Transverse colon (tissue), 4 donors: ENCODE measurements at regions not wholly inside any gene's neighbourhood (a gene's known extent, or its start where the extent isn't known, plus 50 kb on each side); places are given as distances from the start of the nearest gene placed in this dataset.
"Not testable (repeated sequence)": the region's sequence is repeated elsewhere in the genome, so short reads cannot be mapped to it uniquely, and the experiment has no call there.

ENCODE experiments used
- DNase-seq: peaks from one replicate; pipeline ENCODE4 v3.0.0-alpha.2; 2019
- H3K27ac ChIP-seq, 4 donors: fragments of 200-600 bp; sonication (generic); 2 replicates each; pipeline ENCODE4 v1.5.1; 2016 to 2018; ENCODE audit warnings: inconsistent platforms in 4 of 4
- H3K27me3 ChIP-seq: fragments of 200-600 bp; sonication (generic); 2 replicates; pipeline ENCODE4 v1.5.1; 2017; ENCODE audit warnings: inconsistent platforms
- H3K36me3 ChIP-seq, 4 donors: fragments of 200-600 bp; sonication (generic); 2 replicates each; pipeline ENCODE4 v1.5.1; 2017 to 2019; ENCODE audit warnings: inconsistent platforms in 4 of 4
- H3K4me1 ChIP-seq, 4 donors: fragments of 200-600 bp; sonication (generic); 2 replicates each; pipeline ENCODE4 v1.5.1; 2017 to 2020; ENCODE audit warnings: inconsistent platforms in 4 of 4
- H3K4me3 ChIP-seq, 4 donors: fragments of 200-600 bp; sonication (generic); 1 replicate in 1 of 4; 2 replicates in 3 of 4; pipeline versions ENCODE4 v1.5.1 to v1.6.1; 2017 to 2019; ENCODE audit warnings: inconsistent platforms in 4 of 4
- H3K9me3 ChIP-seq, 2 donors: fragments of 200-600 bp; sonication (generic); 2 replicates each; pipeline ENCODE4 v1.5.1; 2017 to 2019; ENCODE audit warnings: inconsistent platforms in 2 of 2
- CTCF ChIP-seq, 5 experiments: fragments of 200-600 bp in 3 of 5; fragments of 450-650 bp in 2 of 5; sonication (generic) in 3 of 5; IDR thresholded peaks; 1 replicate in 2 of 5; 2 replicates in 3 of 5; pipeline ENCODE4 v1.5.1; 2016 to 2017; ENCODE audit warnings: antibody characterized with exemption in 5 of 5, inconsistent platforms in 3 of 5, mild to moderate bottlenecking in 2 of 5, moderate library complexity in 1 of 5
- EP300 ChIP-seq: sonication (generic); formaldehyde crosslinking; IDR thresholded peaks from one replicate; pipeline ENCODE4 v1.6.1; 2017; ENCODE audit warnings: antibody characterized with exemption, low read depth
- POLR2A ChIP-seq: fragments of 450-650 bp; IDR thresholded peaks from one replicate; pipeline ENCODE4 v1.6.1; 2016; ENCODE audit warnings: antibody characterized with exemption, mild to moderate bottlenecking, moderate library complexity
- POLR2AphosphoS5 ChIP-seq, 3 donors: sonication (generic); formaldehyde crosslinking; IDR thresholded peaks; one replicate each; pipeline ENCODE4 v1.6.1; 2016; ENCODE audit warnings: antibody characterized with exemption in 3 of 3
- WGBS, 2 donors: methylation state at CpG; one replicate each; pipeline ENCODE4 v1.1.5; 2018; ENCODE audit warnings: low coverage in 1 of 2; 5-methylcytosine and 5-hydroxymethylcytosine counted together
- in situ Hi-C, 4 donors: fragments of 200-750 bp; cut with MboI; loops; one replicate each; pipeline versions ENCODE4 v1.15.0 to v1.15.1; 2017; ENCODE audit warnings: low sequenced_read_pairs in 3 of 4, low pct_ligation_motif_present in 1 of 4, low pct_unique_long_range_greater_than_20kb in 1 of 4
- intact Hi-C: fragments of 100-400 bp; cut with DNase I; formaldehyde crosslinking; loops from one replicate; pipeline ENCODE4 v1.15.1; 2023; ENCODE audit warnings: low total_unique reads

GRCh38 chr6:27743787-27744186 is 168.4 kb downstream of the OR2B2 start:
- no peak overlapping the region for H3K27ac ChIP-seq
- 34 to 73% methylated on average over 2 to 7 of the region's 7 CpGs for WGBS, 2 donors
- TF ChIP-seq POLR2A (no peak), CTCF (IDR thresholded peaks at IDR 0.05) (no peak), POLR2AphosphoS5 (IDR thresholded peaks at IDR 0.05) (no peak), EP300 (no peak)
- H3K4me1 ChIP-seq = no peaks in the 10 kb centered on the region
- no peak for DNase-seq
- no peaks in the 10 kb centered on the region for H3K36me3 ChIP-seq
- in situ Hi-C loops (loop anchor here in 1 of 4 donors (25.0 kb wide), 1 partner anchor 231 kb away; no protein-coding TSS in a partner anchor), intact Hi-C loops (loop anchor here (2.0 kb wide), 1 partner anchor 27 kb away; no protein-coding TSS in a partner anchor)
- no peak overlapping the region for H3K4me3 ChIP-seq
- peaks cover 44% of the 10 kb centered on the region for H3K27me3 ChIP-seq
- no peaks in the 10 kb centered on the region for H3K9me3 ChIP-seq

- WGBS, 2 donors = 54 to 58% methylated on average over 10 of the region's 10 CpGs
- in situ Hi-C loops (loop anchor here in 1 of 4 donors (25.0 kb wide), 1 partner anchor 231 kb away; no protein-coding TSS in a partner anchor), intact Hi-C loops (no loop called here)
- TF ChIP-seq EP300 (no peak), POLR2AphosphoS5 (IDR thresholded peaks at IDR 0.05) (no peak), POLR2A (no peak), CTCF (IDR thresholded peaks at IDR 0.05) (no peak)
- H3K27me3 ChIP-seq = peaks cover 52% of the 10 kb centered on the region
- no peak overlapping the region for H3K4me3 ChIP-seq
- no peak overlapping the region for H3K27ac ChIP-seq
- no peak for DNase-seq
- no peaks in the 10 kb centered on the region for H3K36me3 ChIP-seq
- H3K4me1 ChIP-seq = no peaks in the 10 kb centered on the region
- H3K9me3 ChIP-seq = no peaks in the 10 kb centered on the region
Measured at GRCh38 chr6:27742833-27743573, 169.2 kb downstream of the OR2B2 start.

GRCh38 chr6:27739902-27740301 is 172.3 kb downstream of the OR2B2 start:
- in situ Hi-C loops = loop anchor here in 1 of 4 donors (25.0 kb wide), 1 partner anchor 228 kb away; no protein-coding TSS in a partner anchor
- H3K27ac ChIP-seq, H3K9me3 ChIP-seq, H3K4me3 ChIP-seq, intact Hi-C loops, H3K4me1 ChIP-seq, DNase-seq, H3K36me3 ChIP-seq: not testable (repeated sequence)
- H3K27me3 ChIP-seq = peaks cover 38% of the 10 kb centered on the region
- 90 to 94% methylated on average over 7 to 8 of the region's 8 CpGs for WGBS, 2 donors

- Histone ChIP-seq H3K4me1 (no peaks in the 10 kb centered on the region), H3K4me3 (no peak overlapping the region), H3K36me3 (no peaks in the 10 kb centered on the region), H3K27me3 (peaks cover 31% of the 10 kb centered on the region), H3K9me3 (no peaks in the 10 kb centered on the region), H3K27ac (no peak overlapping the region)
- intact Hi-C loops = no loop called here
- WGBS, 2 donors = 67 to 85% methylated on average over 1 to 4 of the region's 4 CpGs
- in situ Hi-C loops = loop anchor here in 1 of 4 donors (25.0 kb wide), 1 partner anchor 224 kb away; no protein-coding TSS in a partner anchor
- no peak for TF ChIP-seq POLR2A
- no peak for DNase-seq
Measured at GRCh38 chr6:27736686-27737085, 175.5 kb downstream of the OR2B2 start.

GRCh38 chr6:27728442-27728841 is 183.8 kb downstream of the OR2B2 start:
- no peak overlapping the region for H3K4me3 ChIP-seq
- WGBS, 2 donors = 84 to 89% methylated on average over 8 to 16 of the region's 16 CpGs
- in situ Hi-C loops = loop anchor here in 1 of 4 donors (25.0 kb wide), 1 partner anchor 216 kb away; no protein-coding TSS in a partner anchor

More at GRCh38 chr6:27728442-27728841, 183.8 kb downstream of the OR2B2 start:
- H3K9me3 ChIP-seq = no peaks in the 10 kb centered on the region
- no peak for DNase-seq
- intact Hi-C loops = no loop called here
- peaks cover 63% of the 10 kb centered on the region for H3K27me3 ChIP-seq
- no peak overlapping the region for H3K27ac ChIP-seq
- H3K4me1 ChIP-seq = no peaks in the 10 kb centered on the region
- H3K36me3 ChIP-seq = no peaks in the 10 kb centered on the region
- TF ChIP-seq EP300 = no peak
- TF ChIP-seq POLR2AphosphoS5 (IDR thresholded peaks at IDR 0.05) = no peak
- no peak for TF ChIP-seq POLR2A
- no peak for TF ChIP-seq CTCF (IDR thresholded peaks at IDR 0.05)
